ENCODE measurements at regions not wholly inside any gene's neighbourhood (a gene's known extent, or its start where the extent isn't known, plus 50 kb on each side); places are given as distances from the start of the nearest gene placed in this dataset.

GRCh38 chr9:104240890-104241289, 146.8 kb downstream of the SMC2 start:
- DNase-seq (no peak), FAIRE-seq (no peak), ATAC-seq (no peak)
- TF ChIP-seq CTCF (IDR thresholded peaks at IDR 0.05) = no peak
- no peaks in the 10 kb centered on the region for H3K36me3 ChIP-seq
- no peak overlapping the region for H3K4me3 ChIP-seq
- intact Hi-C loops (cut with DNase I) = loop anchor here in 1 of 3 donors (10.0 kb wide), 1 partner anchor 54 kb away; no protein-coding TSS in a partner anchor
- no peak overlapping the region for H3K27ac ChIP-seq
- no peaks in the 10 kb centered on the region for H3K4me1 ChIP-seq
- 89% methylated on average over 2 of the region's 2 CpGs for WGBS, 2 donors
- H3K27me3 ChIP-seq = no peaks in the 10 kb centered on the region
- no peaks in the 10 kb centered on the region for H3K9me3 ChIP-seq

- no peak overlapping the region for H3K27ac ChIP-seq
- no peaks in the 10 kb centered on the region for H3K36me3 ChIP-seq
- ATAC-seq (no peak), FAIRE-seq (no peak), DNase-seq (no peak)
- H3K9me3 ChIP-seq = no peaks in the 10 kb centered on the region
- H3K27me3 ChIP-seq = no peaks in the 10 kb centered on the region
- H3K4me3 ChIP-seq = no peak overlapping the region
- H3K4me1 ChIP-seq = no peaks in the 10 kb centered on the region
- 17 to 89% methylated on average over 1 of the region's 1 CpG for WGBS, 2 donors
- intact Hi-C loops (cut with DNase I) = loop anchor here in 1 of 3 donors (10.0 kb wide), 1 partner anchor 49 kb away; no protein-coding TSS in a partner anchor
- TF ChIP-seq CTCF (IDR thresholded peaks at IDR 0.05) = no peak
Measured at GRCh38 chr9:104245925-104246324, 151.8 kb downstream of the SMC2 start.

- intact Hi-C loops (cut with DNase I) = loop anchor here in 1 of 3 donors (10.0 kb wide), 1 partner anchor 47 kb away; no protein-coding TSS in a partner anchor
- no peaks in the 10 kb centered on the region for H3K27me3 ChIP-seq
- H3K9me3 ChIP-seq = no peaks in the 10 kb centered on the region
- FAIRE-seq (no peak), ATAC-seq (no peak), DNase-seq (no peak)
- H3K36me3 ChIP-seq = no peaks in the 10 kb centered on the region
- no peaks in the 10 kb centered on the region for H3K4me1 ChIP-seq
- TF ChIP-seq CTCF (IDR thresholded peaks at IDR 0.05) = no peak
- H3K27ac ChIP-seq = no peak overlapping the region
- 86 to 89% methylated on average over 3 of the region's 3 CpGs for WGBS, 2 donors
- no peak overlapping the region for H3K4me3 ChIP-seq
Measured at GRCh38 chr9:104247899-104248460, 153.9 kb downstream of the SMC2 start.

GRCh38 chr9:104256031-104256695, 162.1 kb downstream of the SMC2 start:
- 74 to 77% methylated on average over 3 of the region's 3 CpGs for WGBS, 2 donors
- Histone ChIP-seq H3K4me3 (no peak overlapping the region), H3K9me3 (no peaks in the 10 kb centered on the region), H3K36me3 (no peaks in the 10 kb centered on the region), H3K4me1 (no peaks in the 10 kb centered on the region), H3K27ac (no peak overlapping the region), H3K27me3 (no peaks in the 10 kb centered on the region)
- ATAC-seq = no peak
- DNase-seq = no peak
- TF ChIP-seq CTCF (IDR thresholded peaks at IDR 0.05) = no peak
- FAIRE-seq = no peak
- intact Hi-C loops (cut with DNase I) = no loop called here

- Histone ChIP-seq H3K9me3 (no peaks in the 10 kb centered on the region), H3K4me1 (no peaks in the 10 kb centered on the region), H3K27me3 (no peaks in the 10 kb centered on the region), H3K4me3 (no peak overlapping the region), H3K36me3 (no peaks in the 10 kb centered on the region), H3K27ac (no peak overlapping the region)
- intact Hi-C loops (cut with DNase I) = no loop called here
- no peak for DNase-seq
- FAIRE-seq = no peak
- ATAC-seq = no peak
- TF ChIP-seq CTCF (IDR thresholded peaks at IDR 0.05) = no peak
Measured at GRCh38 chr9:104256696-104257062, 162.6 kb downstream of the SMC2 start.
